Astrocyte (in vitro differentiated cells and primary cell): ENCODE measurements at regions not wholly inside any gene's neighbourhood (a gene's known extent, or its start where the extent isn't known, plus 50 kb on each side); places are given as distances from the start of the nearest gene placed in this dataset.

ENCODE experiments used
- CTCF ChIP-seq: IDR thresholded peaks from 2 replicates; pipeline ENCODE4 v1.5.1; 2011; ENCODE audit warnings: low read depth, mild to moderate bottlenecking, inconsistent platforms, low read length, moderate library complexity; ENCODE audit not compliant: insufficient read depth
- EZH2 ChIP-seq: IDR thresholded peaks from 2 replicates; pipeline ENCODE4 v1.6.1; 2012; ENCODE audit warnings: mild to moderate bottlenecking, low read length, inconsistent platforms; ENCODE audit not compliant: insufficient read depth

- TF ChIP-seq CTCF (no peak), EZH2 (no peak)
Observed at GRCh38 chr6:91352321-91352720, 765.4 kb upstream of the MAP3K7 start.
